H1 (cell line): ENCODE measurements at regions not wholly inside any gene's neighbourhood (a gene's known extent, or its start where the extent isn't known, plus 50 kb on each side); places are given as distances from the start of the nearest gene placed in this dataset.
A peak's percentile ranks its signal among the peaks of the same experiment; 100 is the strongest.

Experiments used
- CTCF ChIA-PET: fragments of 300-600 bp; sonication (Branson Sonifier 250); formaldehyde crosslinking; loops from one replicate; lab custom pipeline; 2021; ENCODE audit not compliant: partially characterized antibody; lab: Charles Lee
- POLR2A ChIA-PET: fragments of 300-600 bp; sonication (Branson Sonifier 250); formaldehyde crosslinking; loops from one replicate; lab custom pipeline; 2021; ENCODE audit warnings: inconsistent platforms; ENCODE audit not compliant: partially characterized antibody; lab: Charles Lee
- DNase-seq, 2 experiments: peaks; one replicate each; pipeline versions ENCODE4 v3.0.0 to v3.0.0-alpha.2; 2010 to 2022; ENCODE audit warnings: low spot score in 2 of 2, low read depth in 1 of 2, mixed read lengths in 1 of 2
- FAIRE-seq: peaks from 2 replicates; lab custom pipeline; 2011; peaks lifted over from hg19 to GRCh38; lab: Jason Lieb, UNC
- H2AFZ ChIP-seq: 2 replicates; pipeline ENCODE4 v1.8.1; 2012; ENCODE audit warnings: low read length, inconsistent platforms
- H2AK5ac ChIP-seq: 2 replicates; pipeline ENCODE4 v1.6.1; 2013; ENCODE audit warnings: low read depth, low read length
- H2BK120ac ChIP-seq: replicated peaks from 2 replicates; pipeline ENCODE3; 2013; ENCODE audit warnings: low read depth, low read length, inconsistent platforms
- H2BK12ac ChIP-seq: 2 replicates; pipeline ENCODE4 v1.6.1; 2013; ENCODE audit warnings: low read depth, low read length
- H2BK15ac ChIP-seq: 2 replicates; pipeline ENCODE4 v1.6.1; 2013; ENCODE audit warnings: low read length
- H2BK20ac ChIP-seq: 2 replicates; pipeline ENCODE4 v1.6.1; 2013; ENCODE audit warnings: low read length
- H2BK5ac ChIP-seq: 2 replicates; pipeline ENCODE4 v1.6.1; 2013; ENCODE audit warnings: low read depth, low read length
- H3K14ac ChIP-seq: 2 replicates; pipeline ENCODE4 v1.6.1; 2013; ENCODE audit warnings: inconsistent platforms; ENCODE audit not compliant: insufficient read length
- H3K18ac ChIP-seq: 2 replicates; pipeline ENCODE4 v1.6.1; 2013; ENCODE audit warnings: low read length; ENCODE audit errors: extremely low read depth
- H3K23ac ChIP-seq: 2 replicates; pipeline ENCODE4 v1.6.1; 2013; ENCODE audit warnings: inconsistent platforms; ENCODE audit not compliant: insufficient read length
- H3K23me2 ChIP-seq: 2 replicates; pipeline ENCODE4 v1.6.1; 2013; ENCODE audit warnings: low read depth, low read length
- H3K27ac ChIP-seq: 2 replicates; pipeline ENCODE4 v1.6.1; 2011; ENCODE audit warnings: low read depth, low read length, inconsistent platforms
- H3K27me3 ChIP-seq, 4 experiments: replicated peaks in 1 of 4; 1 replicate in 1 of 4; 2 replicates in 3 of 4; pipeline versions ENCODE4 v1.6.1 to v1.8.1; 2011 to 2013; ENCODE audit warnings: low read length in 3 of 4, mild to moderate bottlenecking in 3 of 4, inconsistent platforms in 2 of 4, mixed read lengths in 2 of 4, moderate library complexity in 1 of 4; ENCODE audit not compliant: control insufficient read depth in 3 of 4, insufficient read depth in 3 of 4; ENCODE audit errors: extremely low read depth in 1 of 4
- H3K36me3 ChIP-seq, 4 experiments: 2 replicates each; pipeline versions ENCODE4 v1.6.1 to v1.8.1; 2011 to 2013; ENCODE audit warnings: mild to moderate bottlenecking in 4 of 4, low read length in 3 of 4, moderate library complexity in 2 of 4, control low read depth in 1 of 4, inconsistent platforms in 1 of 4; ENCODE audit not compliant: insufficient read depth in 4 of 4, control insufficient read depth in 2 of 4
- H3K4ac ChIP-seq: replicated peaks from 2 replicates; pipeline ENCODE3; 2013; ENCODE audit warnings: low read length, low read depth, mixed read lengths, inconsistent platforms; ENCODE audit not compliant: insufficient read length
- H3K4me1 ChIP-seq, 4 experiments: replicated peaks in 1 of 4; 1 replicate in 1 of 4; 2 replicates in 3 of 4; pipeline versions ENCODE4 v1.6.1 to v1.8.1; 2011 to 2013; ENCODE audit warnings: low read length in 3 of 4, inconsistent platforms in 2 of 4, mixed read lengths in 1 of 4; ENCODE audit not compliant: insufficient read depth in 4 of 4, control insufficient read depth in 3 of 4
- H3K4me2 ChIP-seq, 2 experiments: 2 replicates each; pipeline versions ENCODE4 v1.6.1 to v1.8.1; 2011 to 2013; ENCODE audit warnings: low read depth in 2 of 2, low read length in 2 of 2, control low read depth in 1 of 2, inconsistent platforms in 1 of 2, mild to moderate bottlenecking in 1 of 2; ENCODE audit not compliant: insufficient read depth in 1 of 2
- H3K4me3 ChIP-seq, 4 experiments: fragments of 200-600, 300-600 bp in 1 of 4; sonication (generic), shearing (Covaris generic), sonication (Bioruptor Twin) in 1 of 4; 2 replicates each; pipeline versions ENCODE4 v1.5.1 to v1.8.1; 2011 to 2016; ENCODE audit warnings: low read length in 4 of 4, low read depth in 3 of 4, control low read depth in 2 of 4, inconsistent platforms in 2 of 4, mild to moderate bottlenecking in 2 of 4, mixed read lengths in 1 of 4, moderate library complexity in 1 of 4; ENCODE audit not compliant: insufficient read depth in 2 of 4; ENCODE audit errors: extremely low read depth in 1 of 4
- H3K56ac ChIP-seq: replicated peaks from 2 replicates; pipeline ENCODE3; 2013; ENCODE audit warnings: low read depth, mild to moderate bottlenecking, mixed read lengths, low read length, inconsistent platforms; ENCODE audit not compliant: insufficient read length
- H3K79me1 ChIP-seq: 2 replicates; pipeline ENCODE4 v1.6.1; 2013; ENCODE audit warnings: low read depth, low read length, control low read depth
- H3K79me2 ChIP-seq, 2 experiments: 2 replicates each; pipeline versions ENCODE4 v1.6.1 to v1.8.1; 2012 to 2013; ENCODE audit warnings: low read length in 2 of 2, mild to moderate bottlenecking in 2 of 2, inconsistent platforms in 1 of 2; ENCODE audit not compliant: insufficient read depth in 2 of 2, control insufficient read depth in 1 of 2
- H3K9ac ChIP-seq, 4 experiments: replicated peaks in 1 of 4; 1 replicate in 1 of 4; 2 replicates in 3 of 4; pipeline versions ENCODE4 v1.6.1 to v1.8.1; 2011 to 2013; ENCODE audit warnings: low read depth in 3 of 4, low read length in 3 of 4, control low read depth in 2 of 4, mild to moderate bottlenecking in 2 of 4, moderate library complexity in 2 of 4, inconsistent platforms in 1 of 4; ENCODE audit errors: extremely low read depth in 1 of 4
- H3K9me3 ChIP-seq, 2 experiments: 2 replicates each; pipeline versions ENCODE4 v1.6.1 to v1.8.1; 2012 to 2013; ENCODE audit warnings: mild to moderate bottlenecking in 2 of 2, moderate library complexity in 2 of 2, control low read depth in 1 of 2, inconsistent platforms in 1 of 2, low read depth in 1 of 2, low read length in 1 of 2, mixed read lengths in 1 of 2; ENCODE audit not compliant: insufficient read depth in 2 of 2
- H4K20me1 ChIP-seq, 2 experiments: replicated peaks in 1 of 2; 2 replicates each; pipeline versions ENCODE3 to v1.8.1; 2011 to 2013; ENCODE audit warnings: inconsistent platforms in 2 of 2, low read length in 2 of 2, mild to moderate bottlenecking in 1 of 2; ENCODE audit not compliant: insufficient read depth in 2 of 2, control insufficient read depth in 1 of 2
- H4K5ac ChIP-seq: 2 replicates; pipeline ENCODE4 v1.6.1; 2013; ENCODE audit warnings: low read length, low read depth, mixed read lengths, inconsistent platforms; ENCODE audit not compliant: insufficient read length
- H4K8ac ChIP-seq: 2 replicates; pipeline ENCODE4 v1.8.0; 2013; ENCODE audit warnings: mild to moderate bottlenecking, moderate library complexity, low read length, inconsistent platforms; ENCODE audit not compliant: insufficient read depth; ENCODE audit errors: extremely low read depth
- H4K91ac ChIP-seq: replicated peaks from 2 replicates; pipeline ENCODE3; 2013; ENCODE audit warnings: low read length, mixed read lengths, inconsistent platforms; ENCODE audit not compliant: insufficient read length
- HDAC2 ChIP-seq, 2 experiments: fragments of 300-600 bp in 1 of 2; sonication (generic) in 1 of 2; IDR thresholded peaks; 2 replicates each; pipeline ENCODE4 v1.6.1; 2011 to 2012; ENCODE audit warnings: low read depth in 2 of 2, low read length in 2 of 2, mild to moderate bottlenecking in 2 of 2, moderate library complexity in 2 of 2, borderline replicate concordance in 1 of 2, inconsistent platforms in 1 of 2
- JUN ChIP-seq: IDR thresholded peaks from 2 replicates; pipeline ENCODE4 v1.6.1; 2011; ENCODE audit warnings: low read depth, mild to moderate bottlenecking, improper control_type of control experiment, low read length

GRCh38 chr13:88124142-88124541 lies 453.0 kb downstream of the SLITRK5 start:
- Histone ChIP-seq H2AK5ac (no peak overlapping the region), H3K9ac (no peak overlapping the region), H3K23ac (no peak overlapping the region), H3K14ac (no peak overlapping the region), H3K18ac (no peak overlapping the region), H2BK20ac (no peak overlapping the region), H3K56ac (no peak overlapping the region), H3K4me2 (peak overlapping the region; percentile 12 to 44; a peak in 2 of 4 replicates), H3K9me3 (no peaks in the 10 kb centered on the region), H3K27ac (no peak overlapping the region), H3K23me2 (no peaks in the 10 kb centered on the region), H2AFZ (no peak overlapping the region), H4K91ac (no peak overlapping the region), H4K5ac (no peak overlapping the region), H3K79me1 (no peaks in the 10 kb centered on the region), H4K20me1 (no peaks in the 10 kb centered on the region), H4K8ac (no peak overlapping the region), H3K27me3 (no peaks in the 10 kb centered on the region), H3K4ac (no peak overlapping the region), H3K36me3 (no peaks in the 10 kb centered on the region), H3K79me2 (no peaks in the 10 kb centered on the region), H2BK15ac (no peak overlapping the region), H3K4me1 (peaks cover 0 to 11% (median 5%) of the 10 kb centered on the region in 4 experiments; a peak in 3 of 7 replicates), H2BK5ac (no peak overlapping the region), H3K4me3 (no peak overlapping the region), H2BK12ac (no peak overlapping the region), H2BK120ac (no peak overlapping the region)
- TF ChIP-seq JUN (no peak), HDAC2 (IDR thresholded peaks at IDR 0.05; ENCODE audit: borderline replicate concordance in 1 of 2, low read depth in 2 of 2, low read length in 2 of 2) (0 out of 4 replicates have a peak, but pooled peaks of 1 of the 2 experiments have one; percentile 9)
- FAIRE-seq: no peak
- ChIA-PET CTCF (interaction anchor here (0.8 to 1.5 kb wide), 2 partner anchors 56 to 124 kb away, joined by 3 read pairs; no protein-coding TSS in a partner anchor), POLR2A (no interaction called here)
- DNase-seq: no peak
